Pancreas (tissue), 10 donors: ENCODE measurements at regions not wholly inside any gene's neighbourhood (a gene's known extent, or its start where the extent isn't known, plus 50 kb on each side); places are given as distances from the start of the nearest gene placed in this dataset.
A peak's percentile ranks its signal among the peaks of the same experiment; 100 is the strongest.

ENCODE experiments used
- ATAC-seq, 4 donors: fragments of 200-7000 bp; cut with Tn5 transposase; one replicate each; pipeline versions ENCODE4 v1.8.0 to v1.9.1; 2020; ENCODE audit warnings: mild to moderate bottlenecking in 4 of 4, moderate library complexity in 4 of 4
- DNase-seq, 6 donors: peaks; one replicate each; pipeline ENCODE4 v3.0.0-alpha.2; 2020
- FAIRE-seq: peaks from 2 replicates; lab custom pipeline; 2012; peaks lifted over from hg19 to GRCh38; lab: Jason Lieb, UNC
- H3K27ac ChIP-seq, 4 donors: fragments of 200-600 bp; sonication (generic); 1 replicate in 3 of 4; 2 replicates in 1 of 4; pipeline versions ENCODE4 v1.5.0 to v1.8.0; 2020
- H3K27me3 ChIP-seq, 4 donors: fragments of 200-600 bp; one replicate each; pipeline ENCODE4 v1.8.0; 2021
- H3K36me3 ChIP-seq, 3 donors: fragments of 200-600 bp; sonication (generic) in 1 of 3; one replicate each; pipeline versions ENCODE4 v1.5.0 to v1.8.0; 2020 to 2021
- H3K4me1 ChIP-seq, 3 donors: fragments of 200-600 bp; one replicate each; pipeline ENCODE4 v1.8.0; 2021
- H3K4me3 ChIP-seq, 4 donors: fragments of 200-600 bp; sonication (generic) in 2 of 4; one replicate each; pipeline versions ENCODE4 v1.5.0 to v1.8.0; 2020 to 2021
- H3K9me3 ChIP-seq, 4 donors: fragments of 200-600 bp; one replicate each; pipeline ENCODE4 v1.8.0; 2021
- CTCF ChIP-seq, 4 donors: fragments of 200-600 bp; sonication (generic) in 3 of 4; IDR thresholded peaks; one replicate each; pipeline versions ENCODE4 v1.5.0 to v1.8.0; 2021; ENCODE audit warnings: antibody characterized with exemption in 4 of 4
- WGBS, 2 donors: extraction: QIAGEN DNeasy Blood & Tissue Kit; methylation state at CpG; one replicate each; pipeline ENCODE4 v1.1.7; 2013; 5-methylcytosine and 5-hydroxymethylcytosine counted together
- intact Hi-C, 3 donors: fragments of 100-400 bp; cut with DNase I; formaldehyde crosslinking; loops; one replicate each; pipeline versions ENCODE4 v1.11.1 to v1.14.2; 2022
- donor health status: healthy with polysubstance abuse.
- donor health status: DM: no; HTN: no; CAD: no; lungs with moderate emphysema.
- donor health status: DM: no; HTN: no; CAD: no.
- donor health status: control.
- donor health status: control.
- donor health status: Bipolar disorder and iron deficiency.
- donor health status: DM: yes; HTN: yes; CAD: no.
- donor health status: DM: no; HTN: no; CAD: no.
- donor health status: DM: no; HTN: no; CAD: no.
- donor health status: DM: yes; HTN: yes; CAD: no.

- peak; percentile 58 to 83 (median 64) for ATAC-seq
- DNase-seq: peak in 3 of 6 donors; percentile 21 to 33 (median 25)
- intact Hi-C loops: no loop called here
- no peak for FAIRE-seq
- H3K36me3 ChIP-seq: no peaks in the 10 kb centered on the region
- H3K4me1 ChIP-seq: no peaks in the 10 kb centered on the region
- H3K27ac ChIP-seq: no peak overlapping the region
- TF ChIP-seq CTCF (IDR thresholded peaks at IDR 0.05): no peak
- WGBS, 2 donors: 27 to 32% methylated on average over 4 of the region's 4 CpGs
- H3K27me3 ChIP-seq: no peaks in the 10 kb centered on the region
- H3K9me3 ChIP-seq: no peaks in the 10 kb centered on the region
- H3K4me3 ChIP-seq: no peak overlapping the region
Observed at GRCh38 chr18:44599412-44599811, 81.3 kb upstream of the SETBP1 start.

GRCh38 chr18:44601447-44601846 lies 79.2 kb upstream of the SETBP1 start:
- no peak for TF ChIP-seq CTCF (IDR thresholded peaks at IDR 0.05)
- DNase-seq: no peak

GRCh38 chr18:44602380-44602779 lies 78.3 kb upstream of the SETBP1 start:
- Histone ChIP-seq H3K27me3 (no peaks in the 10 kb centered on the region), H3K4me1 (no peaks in the 10 kb centered on the region), H3K9me3 (no peaks in the 10 kb centered on the region), H3K27ac (no peak overlapping the region), H3K4me3 (no peak overlapping the region), H3K36me3 (no peaks in the 10 kb centered on the region)
- FAIRE-seq: no peak
- 89 to 94% methylated on average over 2 of the region's 2 CpGs for WGBS, 2 donors
- no peak for DNase-seq
- ATAC-seq: no peak
- intact Hi-C loops: no loop called here
- TF ChIP-seq CTCF (IDR thresholded peaks at IDR 0.05): no peak

More at GRCh38 chr18:44601447-44601846, 79.2 kb upstream of the SETBP1 start:
- Histone ChIP-seq H3K27me3 (no peaks in the 10 kb centered on the region), H3K36me3 (no peaks in the 10 kb centered on the region), H3K4me3 (no peak overlapping the region), H3K27ac (no peak overlapping the region), H3K9me3 (no peaks in the 10 kb centered on the region), H3K4me1 (no peaks in the 10 kb centered on the region)
- ATAC-seq (no peak), FAIRE-seq (peak; percentile 9)
- intact Hi-C loops: no loop called here

- FAIRE-seq (no peak), DNase-seq (no peak), ATAC-seq (no peak)
- WGBS, 2 donors: 88 to 100% methylated on average over 1 of the region's 1 CpG
- Histone ChIP-seq H3K9me3 (no peaks in the 10 kb centered on the region), H3K4me3 (no peak overlapping the region), H3K27me3 (no peaks in the 10 kb centered on the region), H3K36me3 (no peaks in the 10 kb centered on the region), H3K4me1 (no peaks in the 10 kb centered on the region), H3K27ac (no peak overlapping the region)
- no peak for TF ChIP-seq CTCF (IDR thresholded peaks at IDR 0.05)
- intact Hi-C loops: no loop called here
Observed at GRCh38 chr18:44602845-44603244, 77.8 kb upstream of the SETBP1 start.

GRCh38 chr18:44609181-44609941 lies 71.3 kb upstream of the SETBP1 start:
- no peaks in the 10 kb centered on the region for H3K27me3 ChIP-seq
- DNase-seq: no peak
- intact Hi-C loops: no loop called here
- no peak overlapping the region for H3K27ac ChIP-seq
- ATAC-seq: no peak
- no peaks in the 10 kb centered on the region for H3K4me1 ChIP-seq
- TF ChIP-seq CTCF (IDR thresholded peaks at IDR 0.05): no peak
- no peaks in the 10 kb centered on the region for H3K9me3 ChIP-seq
- no peaks in the 10 kb centered on the region for H3K36me3 ChIP-seq
- 77 to 89% methylated on average over 2 of the region's 2 CpGs for WGBS, 2 donors
- no peak for FAIRE-seq
- no peak overlapping the region for H3K4me3 ChIP-seq
